Fibroblast of lung (primary cell): ENCODE measurements at regions not wholly inside any gene's neighbourhood (a gene's known extent, or its start where the extent isn't known, plus 50 kb on each side); places are given as distances from the start of the nearest gene placed in this dataset.

Experiments
- EZH2 ChIP-seq: IDR thresholded peaks from 2 replicates; pipeline ENCODE4 v1.5.1; 2012; ENCODE audit warnings: low read length, control low read depth, mild to moderate bottlenecking; ENCODE audit errors: missing control alignments
- TF ChIP-seq, protein P1 (sequence below), 2 donors: IDR thresholded peaks in 1 of 2; conservative IDR thresholded peaks in 1 of 2; 1 replicate in 1 of 2; 2 replicates in 1 of 2; pipeline ENCODE4 v1.5.1; 2011 to 2012; ENCODE audit warnings: low read length in 2 of 2, control low read depth in 1 of 2, inconsistent platforms in 1 of 2, low read depth in 1 of 2, mild to moderate bottlenecking in 1 of 2

- TF ChIP-seq, protein P1, sequence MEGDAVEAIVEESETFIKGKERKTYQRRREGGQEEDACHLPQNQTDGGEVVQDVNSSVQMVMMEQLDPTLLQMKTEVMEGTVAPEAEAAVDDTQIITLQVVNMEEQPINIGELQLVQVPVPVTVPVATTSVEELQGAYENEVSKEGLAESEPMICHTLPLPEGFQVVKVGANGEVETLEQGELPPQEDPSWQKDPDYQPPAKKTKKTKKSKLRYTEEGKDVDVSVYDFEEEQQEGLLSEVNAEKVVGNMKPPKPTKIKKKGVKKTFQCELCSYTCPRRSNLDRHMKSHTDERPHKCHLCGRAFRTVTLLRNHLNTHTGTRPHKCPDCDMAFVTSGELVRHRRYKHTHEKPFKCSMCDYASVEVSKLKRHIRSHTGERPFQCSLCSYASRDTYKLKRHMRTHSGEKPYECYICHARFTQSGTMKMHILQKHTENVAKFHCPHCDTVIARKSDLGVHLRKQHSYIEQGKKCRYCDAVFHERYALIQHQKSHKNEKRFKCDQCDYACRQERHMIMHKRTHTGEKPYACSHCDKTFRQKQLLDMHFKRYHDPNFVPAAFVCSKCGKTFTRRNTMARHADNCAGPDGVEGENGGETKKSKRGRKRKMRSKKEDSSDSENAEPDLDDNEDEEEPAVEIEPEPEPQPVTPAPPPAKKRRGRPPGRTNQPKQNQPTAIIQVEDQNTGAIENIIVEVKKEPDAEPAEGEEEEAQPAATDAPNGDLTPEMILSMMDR (conservative IDR thresholded peaks at IDR 0.05 in 1 of 2, IDR thresholded peaks at IDR 0.05 in 1 of 2; ENCODE audit: low read depth in 1 of 2, low read length in 2 of 2) = no peak
- no peak for TF ChIP-seq EZH2
Measured at GRCh38 chr12:29944269-29945000, 160.7 kb upstream of the TMTC1 start.
